GM23248 (cell line): ENCODE measurements at regions not wholly inside any gene's neighbourhood (a gene's known extent, or its start where the extent isn't known, plus 50 kb on each side); places are given as distances from the start of the nearest gene placed in this dataset.

Experiments used
- EZH2 ChIP-seq: fragments of 200-600 bp; sonication (generic); IDR thresholded peaks from 2 replicates; pipeline ENCODE4 v1.6.1; 2018; ENCODE audit warnings: antibody characterized with exemption, mild to moderate bottlenecking; ENCODE audit not compliant: insufficient read depth, poor library complexity, severe bottlenecking
- EZH2phosphoT487 ChIP-seq: fragments of 200-600 bp; sonication (generic); IDR thresholded peaks from 2 replicates; pipeline ENCODE4 v1.6.1; 2018; ENCODE audit warnings: antibody characterized with exemption, moderate library complexity, mild to moderate bottlenecking, low read depth; ENCODE audit not compliant: insufficient read depth

DNA sequence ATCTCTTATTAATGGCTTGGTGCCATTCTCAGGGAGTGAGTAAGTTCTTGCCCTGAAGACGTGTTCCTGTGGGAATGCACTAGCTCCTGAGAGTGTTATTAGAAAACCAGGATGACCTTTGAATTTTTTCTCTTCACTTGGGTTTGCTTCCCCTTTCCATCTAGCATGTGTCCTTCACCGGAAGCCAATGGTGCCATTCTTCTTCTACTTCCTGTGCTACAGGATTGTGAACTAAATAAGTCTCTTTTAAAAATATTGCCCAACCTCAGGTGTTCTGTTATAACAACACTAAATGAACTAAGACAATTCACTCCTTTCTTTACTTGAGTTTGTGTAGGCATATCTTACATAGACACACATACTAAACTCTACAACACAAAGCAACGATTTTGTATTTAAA lies 447.0 kb downstream of the SOX11 start:
- TF ChIP-seq EZH2 (no peak), EZH2phosphoT487 (no peak)
